GM12878 (cell line): ENCODE measurements at regions not wholly inside any gene's neighbourhood (a gene's known extent, or its start where the extent isn't known, plus 50 kb on each side); places are given as distances from the start of the nearest gene placed in this dataset.

Source experiments
- ATAC-seq: fragments of 200-7000 bp; cut with Tn5 transposase; 3 replicates; pipeline ENCODE4 v1.9.1; 2020; ENCODE audit warnings: mild to moderate bottlenecking, moderate library complexity
- BruUV-seq: library from RNA; stranded (reverse); fragments of 400-500 nt; replicated peaks from 2 replicates; lab custom pipeline; 2021; lab: Mats Ljungman, UMichigan
- CTCF ChIA-PET: fragments of 300-600 bp; sonication (Branson Sonifier 250); formaldehyde crosslinking; extraction: SDS; loops from one replicate; lab custom pipeline; 2021; ENCODE audit warnings: inconsistent platforms; lab: Yijun Ruan, JAX
- POLR2A ChIA-PET: fragments of 350-600 bp; formaldehyde crosslinking; extraction: SDS; loops from one replicate; lab custom pipeline; 2021; ENCODE audit warnings: inconsistent platforms; lab: Charles Lee
- RAD21 ChIA-PET: fragments of 300-600 bp; sonication (Branson Sonifier 250); formaldehyde crosslinking; loops from one replicate; lab custom pipeline; 2023; ENCODE audit warnings: antibody characterized with exemption; ENCODE audit not compliant: unreplicated experiment; lab: Charles Lee
- SMC1A ChIA-PET: fragments of 300-600 bp; sonication (Branson Sonifier 250); formaldehyde crosslinking; loops from one replicate; lab custom pipeline; 2023; ENCODE audit not compliant: unreplicated experiment, uncharacterized antibody; lab: Charles Lee
- DNase-seq: peaks from one replicate; pipeline ENCODE4 v3.0.0-alpha.2; 2011; ENCODE audit warnings: low read depth, low spot score
- FAIRE-seq: peaks from 3 replicates; lab custom pipeline; 2011; peaks lifted over from hg19 to GRCh38; lab: Jason Lieb, UNC
- H2AFZ ChIP-seq: 2 replicates; pipeline ENCODE4 v1.6.0; 2011; ENCODE audit warnings: low read depth, low read length, control low read depth; ENCODE audit not compliant: control insufficient read depth
- H3K27ac ChIP-seq: 2 replicates; pipeline ENCODE4 v1.5.1; 2011; ENCODE audit warnings: control low read depth; ENCODE audit not compliant: control insufficient read depth, insufficient read depth
- H3K27me3 ChIP-seq, 2 experiments: replicated peaks in 1 of 2; 2 replicates each; pipeline versions ENCODE4 v1.6.0 to v1.6.1; 2011; ENCODE audit warnings: low read length in 1 of 2; ENCODE audit not compliant: control insufficient read depth in 2 of 2, insufficient read depth in 2 of 2
- H3K36me3 ChIP-seq, 2 experiments: 2 replicates each; pipeline ENCODE4 v1.5.1; 2011; ENCODE audit warnings: low read length in 1 of 2; ENCODE audit not compliant: control insufficient read depth in 2 of 2, insufficient read depth in 2 of 2
- H3K4me1 ChIP-seq: 2 replicates; pipeline ENCODE4 v1.6.1; 2011; ENCODE audit warnings: mild to moderate bottlenecking, low read length, moderate library complexity, mixed read lengths; ENCODE audit not compliant: control insufficient read depth, insufficient read depth
- H3K4me2 ChIP-seq: 2 replicates; pipeline ENCODE4 v1.6.0; 2011; ENCODE audit warnings: control low read depth; ENCODE audit not compliant: control insufficient read depth, insufficient read depth
- H3K4me3 ChIP-seq: fragments of 200-600 bp; sonication (generic); 2 replicates; pipeline ENCODE4 v1.5.1; 2016
- H3K79me2 ChIP-seq: 2 replicates; pipeline ENCODE4 v1.6.0; 2011; ENCODE audit warnings: low read length; ENCODE audit not compliant: control insufficient read depth, insufficient read depth
- H3K9ac ChIP-seq: 2 replicates; pipeline ENCODE4 v1.8.0; 2011; ENCODE audit warnings: low read length, control low read depth, mixed read lengths; ENCODE audit not compliant: control insufficient read depth, insufficient read depth
- H3K9me3 ChIP-seq: replicated peaks from 3 replicates; pipeline ENCODE4 v1.5.1; 2011; ENCODE audit warnings: mild to moderate bottlenecking, low read length; ENCODE audit not compliant: control insufficient read depth, insufficient read depth
- H4K20me1 ChIP-seq: 2 replicates; pipeline ENCODE4 v1.6.0; 2011; ENCODE audit not compliant: control insufficient read depth, insufficient read depth
- CTCF ChIP-seq, 3 experiments: IDR thresholded peaks in 2 of 3; conservative IDR thresholded peaks in 1 of 3; 2 replicates each; pipeline ENCODE4 v1.5.1; 2011; ENCODE audit warnings: low read depth in 3 of 3, low read length in 3 of 3, mild to moderate bottlenecking in 3 of 3, control low read depth in 2 of 3, moderate library complexity in 2 of 3, inconsistent platforms in 1 of 3, mixed read lengths in 1 of 3; ENCODE audit not compliant: control insufficient read depth in 2 of 3, insufficient read depth in 1 of 3; ENCODE audit errors: extremely low read depth in 1 of 3
- CUX1 ChIP-seq: IDR thresholded peaks from 2 replicates; pipeline ENCODE4 v1.6.1; 2012; ENCODE audit warnings: improper control_type of control experiment, low read depth, low read length; ENCODE audit not compliant: insufficient replicate concordance
- DPF2 ChIP-seq: fragments of 450-650 bp; IDR thresholded peaks from 2 replicates; pipeline ENCODE4 v1.6.1; 2017; ENCODE audit warnings: mild to moderate bottlenecking
- FOXK2 ChIP-seq: fragments of 450-650 bp; IDR thresholded peaks from 2 replicates; pipeline ENCODE4 v1.6.1; 2017; ENCODE audit warnings: mild to moderate bottlenecking, moderate library complexity
- GABPA ChIP-seq: IDR thresholded peaks from 2 replicates; pipeline ENCODE4 v1.6.1; 2014; ENCODE audit warnings: antibody characterized with exemption, low read depth, mild to moderate bottlenecking, inconsistent platforms
- NRF1 ChIP-seq: conservative IDR thresholded peaks from 2 replicates; pipeline ENCODE4 v1.6.1; 2011; ENCODE audit warnings: mild to moderate bottlenecking, low read depth, low read length, improper control_type of control experiment
- ZBTB11 ChIP-seq: fragments of 450-650 bp; formaldehyde crosslinking; IDR thresholded peaks from 2 replicates; pipeline ENCODE4 v1.5.0; 2022; ENCODE audit warnings: mild to moderate bottlenecking, missing genetic modification characterization
- WGBS: methylation state at CpG from one replicate; pipeline ENCODE4 v1.1.6; 2016; ENCODE audit warnings: low lambda C conversion rate; ENCODE audit not compliant: insufficient replicate concordance, insufficient coverage; ENCODE audit errors: missing lambda C conversion rate; 5-methylcytosine and 5-hydroxymethylcytosine counted together
- in situ Hi-C: fragments of 300-500 bp; cut with MboI; formaldehyde crosslinking; loops from 9 replicates; pipeline ENCODE4 v1.14.3; 2018; ENCODE audit warnings: mixed read lengths
- intact Hi-C: fragments of 100-400 bp; cut with micrococcal nuclease; formaldehyde crosslinking; loops from one replicate; pipeline ENCODE4 v1.14.2; 2022; ENCODE audit not compliant: unreplicated experiment

- TF ChIP-seq CTCF (IDR thresholded peaks at IDR 0.05 in 2 of 3, conservative IDR thresholded peaks at IDR 0.05 in 1 of 3; ENCODE audit: control insufficient read depth in 2 of 3, extremely low read depth in 1 of 3, insufficient read depth in 1 of 3, low read depth in 3 of 3, low read length in 3 of 3) (no peak), ZBTB11 (no peak), FOXK2 (no peak), GABPA (no peak)
Measured at GRCh38 chrX:99421796-99422195, 988.3 kb downstream of the PCDH19 start (continued).

- ChIA-PET POLR2A (no interaction called here), SMC1A (no interaction called here), CTCF (no interaction called here), RAD21 (no interaction called here)
- ATAC-seq (no peak), FAIRE-seq (no peak), DNase-seq (no peak)
- WGBS = 8% methylated on average over 1 of the region's 1 CpG
- Histone ChIP-seq H3K9ac (no peak overlapping the region), H2AFZ (no peak overlapping the region), H3K9me3 (no peaks in the 10 kb centered on the region), H4K20me1 (no peaks in the 10 kb centered on the region), H3K27ac (no peak overlapping the region), H3K27me3 (no peaks in the 10 kb centered on the region), H3K36me3 (no peaks in the 10 kb centered on the region), H3K79me2 (no peaks in the 10 kb centered on the region), H3K4me3 (no peak overlapping the region), H3K4me1 (no peaks in the 10 kb centered on the region), H3K4me2 (no peak overlapping the region)
- intact Hi-C loops = no loop called here
- TF ChIP-seq NRF1 (no peak), CUX1 (no peak), DPF2 (no peak)
- in situ Hi-C loops = no loop called here
- no TSS peak for BruUV-seq
Measured at GRCh38 chrX:99415470-99415869, 994.6 kb downstream of the PCDH19 start.
